GM18867 (cell line): ENCODE measurements at regions not wholly inside any gene's neighbourhood (a gene's known extent, or its start where the extent isn't known, plus 50 kb on each side); places are given as distances from the start of the nearest gene placed in this dataset.

Experiments
- ATAC-seq: cut with Tn5 transposase; IDR thresholded peaks from one replicate; pipeline ENCODE4 v1.9.1; 2021; ENCODE audit warnings: mild to moderate bottlenecking, moderate library complexity; ENCODE audit not compliant: unreplicated experiment

DNA sequence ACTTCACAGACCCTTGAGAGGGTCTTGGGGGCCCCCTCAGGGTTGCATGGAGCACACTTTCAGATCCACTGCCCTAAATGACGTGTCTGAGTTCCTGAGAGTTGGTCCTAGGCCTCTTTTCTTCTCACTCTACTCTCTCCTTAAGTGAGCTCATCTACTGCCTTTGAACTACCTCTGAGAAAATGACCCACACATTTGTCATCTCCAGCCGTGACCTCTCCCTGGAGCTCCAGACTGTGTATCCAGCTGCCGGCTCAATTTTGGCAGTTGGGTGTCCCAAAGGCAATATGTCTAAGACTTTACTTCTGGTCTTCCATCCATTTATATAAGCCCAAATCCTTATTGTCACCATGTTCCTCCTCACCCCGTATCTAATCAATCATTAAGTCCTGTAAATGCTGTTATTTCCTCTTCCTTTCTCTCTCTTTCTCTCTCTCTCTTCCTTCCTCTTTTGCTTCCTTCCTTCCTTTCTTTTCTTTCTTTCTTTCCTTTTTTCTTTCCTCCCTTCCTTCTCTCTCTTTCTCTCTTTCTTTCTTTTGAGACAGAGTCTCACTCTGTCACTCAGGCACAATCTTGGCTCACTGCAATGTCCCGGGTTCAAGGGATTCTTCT lies 51.2 kb upstream of the HSPA9 start:
- ATAC-seq = no peak

DNA sequence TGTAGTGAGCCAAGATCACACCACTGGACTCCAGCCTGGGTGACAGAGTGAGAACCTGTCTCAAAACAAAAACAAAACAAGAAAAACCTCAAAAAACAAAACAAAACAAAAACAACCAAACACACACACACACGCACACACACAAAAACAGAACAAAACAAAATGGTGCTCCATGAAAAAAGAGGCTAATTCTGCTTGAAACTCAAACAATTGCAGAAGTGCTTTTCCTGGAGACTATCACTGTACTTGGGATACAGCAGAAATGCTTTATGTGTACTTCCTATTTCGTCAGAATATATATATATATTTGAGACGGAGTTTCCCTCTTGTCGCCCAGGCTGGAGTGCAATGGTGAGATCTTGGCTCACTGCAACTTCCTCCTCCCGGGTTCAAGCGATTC lies 49.9 kb upstream of the HSPA9 start:
- no peak for ATAC-seq
